ENCODE measurements at regions not wholly inside any gene's neighbourhood (a gene's known extent, or its start where the extent isn't known, plus 50 kb on each side); places are given as distances from the start of the nearest gene placed in this dataset.
A peak's percentile ranks its signal among the peaks of the same experiment; 100 is the strongest.

DNA sequence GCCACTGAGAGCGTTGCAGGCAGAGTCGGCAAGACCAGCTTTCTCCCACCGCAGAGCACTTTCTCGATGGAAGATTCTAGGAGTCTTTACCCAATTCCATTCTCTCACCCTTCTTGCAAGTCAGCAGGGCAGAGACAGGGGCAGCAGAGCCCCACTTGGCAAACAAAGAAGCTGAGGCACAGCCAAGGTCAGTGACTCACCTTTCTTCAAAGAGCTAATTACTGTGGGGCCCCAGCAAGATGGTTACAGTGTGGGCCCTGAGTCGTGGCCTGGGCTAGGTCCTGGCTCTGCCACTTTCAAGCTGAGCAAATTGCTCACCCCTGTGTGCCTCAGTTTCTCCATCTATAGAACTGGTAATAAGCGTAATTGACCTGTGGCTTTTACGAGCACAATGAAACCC is 277.0 kb downstream of the PREX1 start:
- Histone ChIP-seq H2AFZ (ENCODE audit: low read length) (no peak overlapping the region), H3K4me1 (ENCODE audit: insufficient read depth, low read length) (peaks cover 6% of the 10 kb centered on the region), H3K36me3 (replicated peaks in 1 of 2; ENCODE audit: control insufficient read depth in 1 of 2, insufficient read depth in 2 of 2, low read length in 2 of 2) (no peaks in the 10 kb centered on the region), H3K4me2 (ENCODE audit: low read depth, low read length) (no peak overlapping the region), H3K27me3 (ENCODE audit: control insufficient read depth in 1 of 2, insufficient read depth in 2 of 2, low read length in 2 of 2) (0 out of 5 replicates have a peak, but pooled peaks cover 0 to 11% of the 10 kb centered on the region in 2 experiments), H3K9ac (ENCODE audit: insufficient read depth, low read depth, low read length) (no peak overlapping the region), H3K4me3 (replicated peaks in 1 of 3; ENCODE audit: insufficient read depth in 1 of 3, low read depth in 2 of 3, low read length in 3 of 3) (no peak overlapping the region), H3K9me3 (ENCODE audit: low read length) (no peaks in the 10 kb centered on the region), H3K79me2 (ENCODE audit: insufficient read depth, low read length) (no peaks in the 10 kb centered on the region), H4K20me1 (ENCODE audit: insufficient read depth, low read length) (no peaks in the 10 kb centered on the region), H3K27ac (ENCODE audit: extremely low read length, insufficient read depth, low read length) (no peak overlapping the region)
- no TSS peak for BruUV-seq (replicated peaks)
- in situ Hi-C loops (cut with HindIII; ENCODE audit: extremely low pct_ligation_motif_present, low pct_unique_long_range_greater_than_20kb) (no loop called here), intact Hi-C loops (cut with micrococcal nuclease; ENCODE audit: unreplicated experiment) (no loop called here)
- no peak for FAIRE-seq
- peak; percentile 24; the same call in 2 of the 3 replicates for ATAC-seq
- ChIA-PET CTCF (ENCODE audit: low intra/inter-chr PET ratio, low total read pairs) (no interaction called here), POLR2A (no interaction called here)
- 50% methylated on average over 7 of the region's 7 CpGs for WGBS (ENCODE audit: low lambda C conversion rate)
- DNase-seq (ENCODE audit: low spot score) = peak; percentile 19
- TF ChIP-seq FOSL2 (CRISPR knock-in tag; IDR thresholded peaks at IDR 0.05) (peak; percentile 88), ZNF839 (CRISPR knock-in tag; IDR thresholded peaks at IDR 0.05; ENCODE audit: borderline replicate concordance) (no peak)
- TF ChIP-seq, protein P1, sequence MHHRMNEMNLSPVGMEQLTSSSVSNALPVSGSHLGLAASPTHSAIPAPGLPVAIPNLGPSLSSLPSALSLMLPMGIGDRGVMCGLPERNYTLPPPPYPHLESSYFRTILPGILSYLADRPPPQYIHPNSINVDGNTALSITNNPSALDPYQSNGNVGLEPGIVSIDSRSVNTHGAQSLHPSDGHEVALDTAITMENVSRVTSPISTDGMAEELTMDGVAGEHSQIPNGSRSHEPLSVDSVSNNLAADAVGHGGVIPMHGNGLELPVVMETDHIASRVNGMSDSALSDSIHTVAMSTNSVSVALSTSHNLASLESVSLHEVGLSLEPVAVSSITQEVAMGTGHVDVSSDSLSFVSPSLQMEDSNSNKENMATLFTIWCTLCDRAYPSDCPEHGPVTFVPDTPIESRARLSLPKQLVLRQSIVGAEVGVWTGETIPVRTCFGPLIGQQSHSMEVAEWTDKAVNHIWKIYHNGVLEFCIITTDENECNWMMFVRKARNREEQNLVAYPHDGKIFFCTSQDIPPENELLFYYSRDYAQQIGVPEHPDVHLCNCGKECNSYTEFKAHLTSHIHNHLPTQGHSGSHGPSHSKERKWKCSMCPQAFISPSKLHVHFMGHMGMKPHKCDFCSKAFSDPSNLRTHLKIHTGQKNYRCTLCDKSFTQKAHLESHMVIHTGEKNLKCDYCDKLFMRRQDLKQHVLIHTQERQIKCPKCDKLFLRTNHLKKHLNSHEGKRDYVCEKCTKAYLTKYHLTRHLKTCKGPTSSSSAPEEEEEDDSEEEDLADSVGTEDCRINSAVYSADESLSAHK (CRISPR knock-in tag; IDR thresholded peaks at IDR 0.05; ENCODE audit: borderline replicate concordance) = no peak

DNA sequence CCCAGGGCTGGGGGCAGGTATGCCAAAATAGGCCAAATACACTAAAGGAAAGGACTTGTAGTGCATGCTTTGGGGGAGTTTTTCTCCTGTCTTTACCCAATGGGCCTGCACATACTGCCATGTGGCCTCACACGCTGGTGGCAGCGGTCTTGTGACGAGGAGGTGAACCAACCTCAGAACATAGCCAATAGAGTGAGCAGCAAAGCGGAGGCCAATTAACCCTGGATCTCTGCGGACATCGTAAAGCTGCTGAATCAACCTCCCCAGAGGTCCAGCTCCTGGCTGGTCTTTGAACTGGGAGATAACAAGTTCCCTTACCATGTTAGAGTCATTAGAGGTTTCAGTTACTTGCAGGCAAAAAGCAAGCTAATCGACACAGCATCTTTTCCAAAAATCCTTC is 280.1 kb downstream of the PREX1 start:
- ChIA-PET POLR2A (no interaction called here), CTCF (ENCODE audit: low intra/inter-chr PET ratio, low total read pairs) (no interaction called here)
- FAIRE-seq (no peak), DNase-seq (ENCODE audit: low spot score) (no peak), ATAC-seq (no peak)
- Histone ChIP-seq H2AFZ (ENCODE audit: low read length) (no peak overlapping the region), H3K27me3 (ENCODE audit: control insufficient read depth in 1 of 2, insufficient read depth in 2 of 2, low read length in 2 of 2) (0 out of 5 replicates have a peak, but pooled peaks cover 0 to 7% of the 10 kb centered on the region in 2 experiments), H3K4me1 (ENCODE audit: insufficient read depth, low read length) (peaks cover 6% of the 10 kb centered on the region), H3K79me2 (ENCODE audit: insufficient read depth, low read length) (no peaks in the 10 kb centered on the region), H3K27ac (ENCODE audit: extremely low read length, insufficient read depth, low read length) (no peak overlapping the region), H3K4me2 (ENCODE audit: low read depth, low read length) (no peak overlapping the region), H3K9me3 (ENCODE audit: low read length) (no peaks in the 10 kb centered on the region), H3K9ac (ENCODE audit: insufficient read depth, low read depth, low read length) (no peak overlapping the region), H4K20me1 (ENCODE audit: insufficient read depth, low read length) (no peaks in the 10 kb centered on the region), H3K36me3 (replicated peaks in 1 of 2; ENCODE audit: control insufficient read depth in 1 of 2, insufficient read depth in 2 of 2, low read length in 2 of 2) (no peaks in the 10 kb centered on the region), H3K4me3 (replicated peaks in 1 of 3; ENCODE audit: insufficient read depth in 1 of 3, low read depth in 2 of 3, low read length in 3 of 3) (no peak overlapping the region)
- BruUV-seq (replicated peaks) = no TSS peak
- intact Hi-C loops (cut with micrococcal nuclease; ENCODE audit: unreplicated experiment) (no loop called here), in situ Hi-C loops (cut with HindIII; ENCODE audit: extremely low pct_ligation_motif_present, low pct_unique_long_range_greater_than_20kb) (no loop called here)
- WGBS (ENCODE audit: low lambda C conversion rate) = 13% methylated on average over 7 of the region's 7 CpGs
- TF ChIP-seq, protein P2, sequence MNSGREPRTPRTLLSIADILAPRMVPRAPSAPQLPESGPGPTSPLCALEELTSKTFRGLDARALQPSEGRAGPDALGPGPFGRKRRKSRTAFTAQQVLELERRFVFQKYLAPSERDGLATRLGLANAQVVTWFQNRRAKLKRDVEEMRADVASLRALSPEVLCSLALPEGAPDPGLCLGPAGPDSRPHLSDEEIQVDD (CRISPR knock-in tag; IDR thresholded peaks at IDR 0.05; ENCODE audit: borderline replicate concordance) = no peak
- TF ChIP-seq ZSCAN29 (CRISPR knock-in tag; conservative IDR thresholded peaks at IDR 0.05) = no peak
- TF ChIP-seq, protein P3, sequence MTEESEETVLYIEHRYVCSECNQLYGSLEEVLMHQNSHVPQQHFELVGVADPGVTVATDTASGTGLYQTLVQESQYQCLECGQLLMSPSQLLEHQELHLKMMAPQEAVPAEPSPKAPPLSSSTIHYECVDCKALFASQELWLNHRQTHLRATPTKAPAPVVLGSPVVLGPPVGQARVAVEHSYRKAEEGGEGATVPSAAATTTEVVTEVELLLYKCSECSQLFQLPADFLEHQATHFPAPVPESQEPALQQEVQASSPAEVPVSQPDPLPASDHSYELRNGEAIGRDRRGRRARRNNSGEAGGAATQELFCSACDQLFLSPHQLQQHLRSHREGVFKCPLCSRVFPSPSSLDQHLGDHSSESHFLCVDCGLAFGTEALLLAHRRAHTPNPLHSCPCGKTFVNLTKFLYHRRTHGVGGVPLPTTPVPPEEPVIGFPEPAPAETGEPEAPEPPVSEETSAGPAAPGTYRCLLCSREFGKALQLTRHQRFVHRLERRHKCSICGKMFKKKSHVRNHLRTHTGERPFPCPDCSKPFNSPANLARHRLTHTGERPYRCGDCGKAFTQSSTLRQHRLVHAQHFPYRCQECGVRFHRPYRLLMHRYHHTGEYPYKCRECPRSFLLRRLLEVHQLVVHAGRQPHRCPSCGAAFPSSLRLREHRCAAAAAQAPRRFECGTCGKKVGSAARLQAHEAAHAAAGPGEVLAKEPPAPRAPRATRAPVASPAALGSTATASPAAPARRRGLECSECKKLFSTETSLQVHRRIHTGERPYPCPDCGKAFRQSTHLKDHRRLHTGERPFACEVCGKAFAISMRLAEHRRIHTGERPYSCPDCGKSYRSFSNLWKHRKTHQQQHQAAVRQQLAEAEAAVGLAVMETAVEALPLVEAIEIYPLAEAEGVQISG (CRISPR knock-in tag; IDR thresholded peaks at IDR 0.05) = no peak
- TF ChIP-seq, protein P4, sequence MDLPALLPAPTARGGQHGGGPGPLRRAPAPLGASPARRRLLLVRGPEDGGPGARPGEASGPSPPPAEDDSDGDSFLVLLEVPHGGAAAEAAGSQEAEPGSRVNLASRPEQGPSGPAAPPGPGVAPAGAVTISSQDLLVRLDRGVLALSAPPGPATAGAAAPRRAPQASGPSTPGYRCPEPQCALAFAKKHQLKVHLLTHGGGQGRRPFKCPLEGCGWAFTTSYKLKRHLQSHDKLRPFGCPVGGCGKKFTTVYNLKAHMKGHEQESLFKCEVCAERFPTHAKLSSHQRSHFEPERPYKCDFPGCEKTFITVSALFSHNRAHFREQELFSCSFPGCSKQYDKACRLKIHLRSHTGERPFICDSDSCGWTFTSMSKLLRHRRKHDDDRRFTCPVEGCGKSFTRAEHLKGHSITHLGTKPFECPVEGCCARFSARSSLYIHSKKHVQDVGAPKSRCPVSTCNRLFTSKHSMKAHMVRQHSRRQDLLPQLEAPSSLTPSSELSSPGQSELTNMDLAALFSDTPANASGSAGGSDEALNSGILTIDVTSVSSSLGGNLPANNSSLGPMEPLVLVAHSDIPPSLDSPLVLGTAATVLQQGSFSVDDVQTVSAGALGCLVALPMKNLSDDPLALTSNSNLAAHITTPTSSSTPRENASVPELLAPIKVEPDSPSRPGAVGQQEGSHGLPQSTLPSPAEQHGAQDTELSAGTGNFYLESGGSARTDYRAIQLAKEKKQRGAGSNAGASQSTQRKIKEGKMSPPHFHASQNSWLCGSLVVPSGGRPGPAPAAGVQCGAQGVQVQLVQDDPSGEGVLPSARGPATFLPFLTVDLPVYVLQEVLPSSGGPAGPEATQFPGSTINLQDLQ (CRISPR knock-in tag; IDR thresholded peaks at IDR 0.05) = no peak
- TF ChIP-seq U2AF1 (optimal IDR thresholded peaks at IDR 0.05; ENCODE audit: low read depth, low read length) = no peak
